WERI-Rb-1 (cell line): ENCODE measurements at regions not wholly inside any gene's neighbourhood (a gene's known extent, or its start where the extent isn't known, plus 50 kb on each side); places are given as distances from the start of the nearest gene placed in this dataset.
"Not testable (repeated sequence)": the region's sequence is repeated elsewhere in the genome, so short reads cannot be mapped to it uniquely, and the experiment has no call there.

ENCODE experiments used
- DNase-seq: peaks from one replicate; pipeline ENCODE4 v3.0.0-alpha.2; 2020
- H3K27ac ChIP-seq: fragments of 250-450 bp; sonication (Bioruptor Pico); 2 replicates; pipeline ENCODE4 v1.5.1; 2020; ENCODE audit warnings: mild to moderate bottlenecking, moderate library complexity
- H3K27me3 ChIP-seq: fragments of 250-450 bp; sonication (Bioruptor Pico); 2 replicates; pipeline ENCODE4 v1.5.1; 2021; ENCODE audit warnings: mild to moderate bottlenecking, low read depth, moderate library complexity; ENCODE audit not compliant: insufficient read depth, severe bottlenecking
- H3K36me3 ChIP-seq: fragments of 250-450 bp; sonication (Bioruptor Pico); 2 replicates; pipeline ENCODE4 v1.5.1; 2020; ENCODE audit warnings: mild to moderate bottlenecking, moderate library complexity
- H3K4me3 ChIP-seq: 2 replicates; pipeline ENCODE4 v1.5.1; 2011; ENCODE audit warnings: low read depth, mild to moderate bottlenecking, control low read depth, low read length
- H3K9me3 ChIP-seq: fragments of 250-450 bp; sonication (Bioruptor Pico); 2 replicates; pipeline ENCODE4 v1.5.1; 2021; ENCODE audit warnings: mild to moderate bottlenecking, moderate library complexity; ENCODE audit not compliant: severe bottlenecking
- CTCF ChIP-seq: IDR thresholded peaks from 2 replicates; pipeline ENCODE4 v1.5.1; 2011; ENCODE audit warnings: low read depth, mild to moderate bottlenecking, control low read depth, inconsistent platforms, low read length

- no peak for TF ChIP-seq CTCF
- no peaks in the 10 kb centered on the region for H3K27me3 ChIP-seq
- H3K36me3 ChIP-seq = no peaks in the 10 kb centered on the region
- no peak for DNase-seq
- no peak overlapping the region for H3K27ac ChIP-seq
- H3K4me3 ChIP-seq = no peak overlapping the region
- H3K9me3 ChIP-seq = no peaks in the 10 kb centered on the region
These were observed 80.8 kb upstream of the C12orf71 start for GRCh38 chr12:27163048-27163715.

DNA sequence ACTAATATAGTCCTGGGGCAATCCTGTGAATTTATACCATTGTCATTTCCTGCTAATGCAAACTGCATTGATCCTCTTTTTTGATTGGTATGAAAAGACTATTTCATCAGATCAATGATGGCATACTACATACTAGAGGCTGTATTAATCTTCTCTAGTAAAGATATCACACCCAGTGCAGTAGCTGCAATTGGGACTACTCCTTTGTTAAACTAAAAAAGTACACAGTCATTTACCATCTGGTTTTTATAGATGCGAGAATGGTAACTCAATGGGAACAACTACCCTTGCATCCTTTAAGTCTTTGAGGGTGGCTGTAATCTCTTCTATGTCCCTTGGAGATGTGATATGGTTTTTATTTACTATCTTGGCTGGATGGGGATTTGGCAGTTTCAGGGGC is 80.2 kb upstream of the STK38L start:
- DNase-seq = no peak
- Histone ChIP-seq H3K27me3 (no peaks in the 10 kb centered on the region), H3K36me3 (no peaks in the 10 kb centered on the region), H3K9me3 (no peaks in the 10 kb centered on the region), H3K27ac (no peak overlapping the region), H3K4me3 (no peak overlapping the region)
- TF ChIP-seq CTCF = no peak

DNA sequence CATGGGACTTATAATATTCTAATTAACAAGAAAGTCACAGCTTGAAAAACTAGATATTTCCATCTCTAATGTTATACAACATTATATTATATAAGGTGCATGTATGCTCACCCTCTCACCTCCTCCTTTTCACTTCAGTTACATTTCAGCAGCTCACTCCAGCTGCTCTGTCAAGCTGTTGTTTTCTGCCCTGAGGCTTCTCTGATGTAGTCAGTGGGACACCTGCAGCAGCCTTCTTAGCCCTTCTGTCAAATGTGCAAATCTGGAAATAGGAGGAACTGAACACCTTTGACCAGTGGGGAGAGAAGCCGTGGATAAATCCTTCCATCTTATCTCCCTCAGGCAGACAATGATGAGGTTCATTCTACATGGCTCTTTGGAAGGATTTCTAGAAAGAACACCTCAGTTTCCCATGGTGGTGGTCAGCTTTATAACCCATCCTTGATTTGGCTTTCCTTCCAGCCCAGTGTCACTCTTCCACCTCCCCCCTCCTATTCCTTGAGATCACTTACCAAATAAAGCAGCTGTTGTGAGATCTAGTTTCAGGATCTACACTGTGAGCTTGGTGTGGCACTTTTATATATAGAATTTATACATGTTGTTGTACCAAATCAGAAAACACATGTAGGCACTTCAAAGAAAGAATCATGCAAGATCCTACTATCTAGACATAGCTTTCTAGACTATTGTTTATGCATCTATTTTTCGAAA is 79.6 kb upstream of the STK38L start:
- H3K36me3 ChIP-seq = no peaks in the 10 kb centered on the region

DNA sequence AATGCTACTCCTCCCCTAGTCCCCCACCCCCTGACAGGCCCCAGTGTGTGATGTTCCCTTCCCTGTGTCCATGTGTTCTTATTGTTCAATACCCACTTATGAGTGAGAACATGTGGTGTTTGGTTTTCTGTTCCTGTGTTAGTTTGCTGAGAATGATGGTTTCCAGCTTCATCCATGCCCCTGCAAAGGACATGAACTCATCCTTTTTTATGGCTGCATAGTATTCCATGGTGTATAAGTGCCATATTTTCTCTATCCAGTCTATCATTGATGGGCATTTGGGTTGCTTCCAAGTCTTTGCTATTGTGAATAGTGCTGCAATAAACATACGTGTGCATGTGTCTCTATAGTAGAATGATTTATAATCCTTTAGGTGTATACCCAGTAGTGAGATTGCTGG is 78.1 kb upstream of the STK38L start:
- H3K27me3 ChIP-seq, H3K27ac ChIP-seq, H3K4me3 ChIP-seq, H3K9me3 ChIP-seq, DNase-seq, H3K36me3 ChIP-seq: not testable (repeated sequence)

More for the DNA sequence above, 79.6 kb upstream of the STK38L start:
- no peaks in the 10 kb centered on the region for H3K27me3 ChIP-seq
- no peak overlapping the region for H3K4me3 ChIP-seq
- no peaks in the 10 kb centered on the region for H3K9me3 ChIP-seq
- TF ChIP-seq CTCF = no peak
- DNase-seq = no peak
- H3K27ac ChIP-seq = no peak overlapping the region

DNA sequence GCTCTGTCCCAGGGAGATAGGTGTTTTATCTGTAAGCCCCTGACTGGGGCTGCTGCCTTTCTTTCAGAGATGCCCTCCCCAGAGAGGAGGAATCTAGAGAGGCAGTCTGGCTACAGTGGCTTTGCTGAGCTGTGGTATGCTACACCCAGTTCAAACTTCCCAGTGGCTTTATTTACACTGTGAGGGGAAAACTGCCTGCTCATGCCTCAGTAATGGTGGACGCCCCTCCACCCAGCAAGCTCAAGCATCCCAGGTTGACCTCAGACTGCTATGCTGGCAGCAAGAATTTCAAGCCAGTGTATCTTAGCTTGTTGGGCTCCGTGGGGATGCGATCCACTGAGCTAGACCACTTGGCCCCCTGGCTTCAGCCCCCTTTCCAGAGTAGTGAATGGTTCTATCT is 72.6 kb upstream of the STK38L start:
- H3K27ac ChIP-seq, H3K36me3 ChIP-seq, H3K9me3 ChIP-seq, DNase-seq, H3K27me3 ChIP-seq, H3K4me3 ChIP-seq: not testable (repeated sequence)

GRCh38 chr12:27176765-27177164 is 67.3 kb upstream of the STK38L start:
- no peak for TF ChIP-seq CTCF

GRCh38 chr12:27177706-27178105 is 66.4 kb upstream of the STK38L start:
- Histone ChIP-seq H3K4me3 (no peak overlapping the region), H3K9me3 (no peaks in the 10 kb centered on the region), H3K27ac (no peak overlapping the region), H3K36me3 (no peaks in the 10 kb centered on the region), H3K27me3 (no peaks in the 10 kb centered on the region)
- TF ChIP-seq CTCF = no peak
- no peak for DNase-seq

More at GRCh38 chr12:27176765-27177164, 67.3 kb upstream of the STK38L start:
- Histone ChIP-seq H3K4me3 (no peak overlapping the region), H3K9me3 (no peaks in the 10 kb centered on the region), H3K27me3 (no peaks in the 10 kb centered on the region), H3K27ac (no peak overlapping the region), H3K36me3 (no peaks in the 10 kb centered on the region)
- no peak for DNase-seq
